SK-N-DZ (cell line): ENCODE measurements at regions not wholly inside any gene's neighbourhood (a gene's known extent, or its start where the extent isn't known, plus 50 kb on each side); places are given as distances from the start of the nearest gene placed in this dataset.

Experiments
- DNase-seq: peaks from one replicate; pipeline ENCODE4 v3.0.0-alpha.2; 2015; ENCODE audit warnings: low spot score

GRCh38 chr2:173817582-173817981 is 147.6 kb downstream of the SP3 start:
- DNase-seq = no peak

GRCh38 chr2:173818285-173818684 is 146.9 kb downstream of the SP3 start:
- no peak for DNase-seq

GRCh38 chr2:173819852-173820251 is 145.3 kb downstream of the SP3 start:
- no peak for DNase-seq

GRCh38 chr2:173821451-173821850 is 143.7 kb downstream of the SP3 start:
- no peak for DNase-seq

GRCh38 chr2:173822889-173823542 is 142.2 kb downstream of the SP3 start:
- DNase-seq = no peak

- no peak for DNase-seq
Measured at GRCh38 chr2:173823543-173823939, 141.6 kb downstream of the SP3 start.

GRCh38 chr2:173828189-173829142 is 136.7 kb downstream of the SP3 start:
- DNase-seq = no peak

GRCh38 chr2:173829727-173830126 is 135.4 kb downstream of the SP3 start:
- no peak for DNase-seq

- no peak for DNase-seq
Measured at GRCh38 chr2:173830170-173830569, 135.0 kb downstream of the SP3 start.

GRCh38 chr2:173831312-173832229 is 133.6 kb downstream of the SP3 start:
- DNase-seq = peak; percentile 50

GRCh38 chr2:173834141-173834540 is 131.0 kb downstream of the SP3 start:
- DNase-seq = peak; percentile 32

GRCh38 chr2:173835726-173836125 is 129.4 kb downstream of the SP3 start:
- no peak for DNase-seq

GRCh38 chr2:173841110-173841509 is 124.1 kb downstream of the SP3 start:
- DNase-seq = no peak

- DNase-seq = no peak
Measured at GRCh38 chr2:173843526-173843925, 121.6 kb downstream of the SP3 start.

GRCh38 chr2:173851141-173851641 is 114.0 kb downstream of the SP3 start:
- DNase-seq = no peak

GRCh38 chr2:173854141-173854540 is 111.0 kb downstream of the SP3 start:
- DNase-seq = no peak

- DNase-seq = no peak
Measured at GRCh38 chr2:173854840-173855239, 110.3 kb downstream of the SP3 start.

- no peak for DNase-seq
Measured at GRCh38 chr2:173855661-173856060, 109.5 kb downstream of the SP3 start.
